Thyroid gland (tissue), 4 donors: ENCODE measurements at regions not wholly inside any gene's neighbourhood (a gene's known extent, or its start where the extent isn't known, plus 50 kb on each side); places are given as distances from the start of the nearest gene placed in this dataset.

ENCODE experiments used
- POLR2A ChIP-seq, 2 donors: fragments of 450-650 bp; IDR thresholded peaks; one replicate each; pipeline ENCODE4 v1.6.1; 2017; ENCODE audit warnings: antibody characterized with exemption in 2 of 2, mild to moderate bottlenecking in 2 of 2, moderate library complexity in 1 of 2
- TF ChIP-seq, protein P1 (sequence below), 6 experiments: fragments of 200-600 bp in 3 of 6; fragments of 450-650 bp in 3 of 6; sonication (generic) in 3 of 6; IDR thresholded peaks; one replicate each; pipeline ENCODE4 v1.5.1; 2016 to 2019; ENCODE audit warnings: antibody characterized with exemption in 6 of 6, mild to moderate bottlenecking in 2 of 6, inconsistent platforms in 1 of 6, moderate library complexity in 1 of 6

DNA sequence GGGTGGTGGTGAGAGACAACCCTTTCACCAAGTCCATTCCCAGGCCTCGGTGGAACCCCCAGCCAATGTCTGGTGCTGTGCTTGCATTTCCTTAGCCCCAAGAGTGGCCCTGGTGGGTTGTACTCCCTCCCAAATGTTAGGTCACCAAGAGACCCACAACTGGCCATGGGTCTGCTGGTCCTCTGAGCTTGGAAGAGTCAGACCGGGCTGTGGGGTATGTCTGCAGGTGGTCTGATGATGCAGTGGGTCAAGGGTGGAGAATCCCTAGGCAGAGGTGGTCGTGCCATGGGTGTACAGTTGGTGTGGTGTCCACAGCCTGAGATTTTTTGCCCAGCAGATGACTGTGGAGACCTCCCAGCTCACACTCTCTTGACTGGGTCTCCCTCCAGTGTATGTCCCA lies 535.7 kb upstream of the CNKSR2 start:
- TF ChIP-seq, protein P1, sequence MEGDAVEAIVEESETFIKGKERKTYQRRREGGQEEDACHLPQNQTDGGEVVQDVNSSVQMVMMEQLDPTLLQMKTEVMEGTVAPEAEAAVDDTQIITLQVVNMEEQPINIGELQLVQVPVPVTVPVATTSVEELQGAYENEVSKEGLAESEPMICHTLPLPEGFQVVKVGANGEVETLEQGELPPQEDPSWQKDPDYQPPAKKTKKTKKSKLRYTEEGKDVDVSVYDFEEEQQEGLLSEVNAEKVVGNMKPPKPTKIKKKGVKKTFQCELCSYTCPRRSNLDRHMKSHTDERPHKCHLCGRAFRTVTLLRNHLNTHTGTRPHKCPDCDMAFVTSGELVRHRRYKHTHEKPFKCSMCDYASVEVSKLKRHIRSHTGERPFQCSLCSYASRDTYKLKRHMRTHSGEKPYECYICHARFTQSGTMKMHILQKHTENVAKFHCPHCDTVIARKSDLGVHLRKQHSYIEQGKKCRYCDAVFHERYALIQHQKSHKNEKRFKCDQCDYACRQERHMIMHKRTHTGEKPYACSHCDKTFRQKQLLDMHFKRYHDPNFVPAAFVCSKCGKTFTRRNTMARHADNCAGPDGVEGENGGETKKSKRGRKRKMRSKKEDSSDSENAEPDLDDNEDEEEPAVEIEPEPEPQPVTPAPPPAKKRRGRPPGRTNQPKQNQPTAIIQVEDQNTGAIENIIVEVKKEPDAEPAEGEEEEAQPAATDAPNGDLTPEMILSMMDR (IDR thresholded peaks at IDR 0.05), result no peak
- TF ChIP-seq POLR2A (IDR thresholded peaks at IDR 0.05), result no peak
